ENCODE measurements at regions not wholly inside any gene's neighbourhood (a gene's known extent, or its start where the extent isn't known, plus 50 kb on each side); places are given as distances from the start of the nearest gene placed in this dataset. TPM values are rescaled to one million over a fixed set of nuclear protein-coding genes. Genes with fewer than 3 reads are reported as not detected.

GRCh38 chr12:112734859-112735695 lies 56.5 kb upstream of the RPH3A start:
- no peak for DNase-seq
- CTCF ChIA-PET = interaction anchor here (0.6 kb wide), 1 partner anchor 33 kb away, joined by 3 read pairs; no protein-coding TSS in a partner anchor
- BruUV-seq (replicated peaks) = no TSS peak
- Mint-ChIP-seq H3K4me3 (ENCODE audit: low read depth, unreplicated experiment) (no peak overlapping the region), H3K36me3 (ENCODE audit: insufficient read depth, unreplicated experiment) (no peaks in the 10 kb centered on the region), H3K9me3 (ENCODE audit: low read depth, unreplicated experiment) (no peaks in the 10 kb centered on the region), H3K27me3 (ENCODE audit: unreplicated experiment) (peaks cover 100% of the 10 kb centered on the region), H3K27ac (ENCODE audit: unreplicated experiment) (no peak overlapping the region), H3K4me1 (ENCODE audit: low read depth, unreplicated experiment) (no peaks in the 10 kb centered on the region)
- intact Hi-C loops (cut with micrococcal nuclease; ENCODE audit: unreplicated experiment) = no loop called here
- no peak for TF ChIP-seq CTCF (IDR thresholded peaks at IDR 0.05; ENCODE audit: unreplicated experiment)

- H3K9me3 Mint-ChIP-seq (ENCODE audit: low read depth, unreplicated experiment) = no peaks in the 10 kb centered on the region
- BruUV-seq (replicated peaks) = no TSS peak
- CTCF ChIA-PET = interaction anchor here (0.6 kb wide), 1 partner anchor 1070 kb away, joined by 5 read pairs; no protein-coding TSS in a partner anchor
- H3K36me3 Mint-ChIP-seq (ENCODE audit: insufficient read depth, unreplicated experiment) = no peaks in the 10 kb centered on the region
- H3K4me1 Mint-ChIP-seq (ENCODE audit: low read depth, unreplicated experiment) = no peaks in the 10 kb centered on the region
- intact Hi-C loops (cut with micrococcal nuclease; ENCODE audit: unreplicated experiment) = no loop called here
- no peak for DNase-seq
- no peak for TF ChIP-seq CTCF (IDR thresholded peaks at IDR 0.05; ENCODE audit: unreplicated experiment)
- H3K4me3 Mint-ChIP-seq (ENCODE audit: low read depth, unreplicated experiment) = no peak overlapping the region
- H3K27ac Mint-ChIP-seq (ENCODE audit: unreplicated experiment) = no peak overlapping the region
- peaks cover 100% of the 10 kb centered on the region for H3K27me3 Mint-ChIP-seq (ENCODE audit: unreplicated experiment)
These were observed 53.0 kb upstream of the RPH3A start for GRCh38 chr12:112738531-112738930.

GRCh38 chr12:112740387-112740934 lies 51.1 kb upstream of the RPH3A start:
- CTCF ChIA-PET = no interaction called here
- Mint-ChIP-seq H3K27ac (ENCODE audit: unreplicated experiment) (no peak overlapping the region), H3K36me3 (ENCODE audit: insufficient read depth, unreplicated experiment) (no peaks in the 10 kb centered on the region), H3K9me3 (ENCODE audit: low read depth, unreplicated experiment) (no peaks in the 10 kb centered on the region), H3K4me3 (ENCODE audit: low read depth, unreplicated experiment) (no peak overlapping the region), H3K4me1 (ENCODE audit: low read depth, unreplicated experiment) (no peaks in the 10 kb centered on the region), H3K27me3 (ENCODE audit: unreplicated experiment) (peaks cover 100% of the 10 kb centered on the region)
- no peak for TF ChIP-seq CTCF (IDR thresholded peaks at IDR 0.05; ENCODE audit: unreplicated experiment)
- intact Hi-C loops (cut with micrococcal nuclease; ENCODE audit: unreplicated experiment) = no loop called here
- DNase-seq = no peak
- no TSS peak for BruUV-seq (replicated peaks)

GRCh38 chr12:112741106-112741505 lies 50.4 kb upstream of the RPH3A start:
- intact Hi-C loops (cut with micrococcal nuclease; ENCODE audit: unreplicated experiment) = no loop called here
- Mint-ChIP-seq H3K4me3 (ENCODE audit: low read depth, unreplicated experiment) (no peak overlapping the region), H3K9me3 (ENCODE audit: low read depth, unreplicated experiment) (no peaks in the 10 kb centered on the region), H3K36me3 (ENCODE audit: insufficient read depth, unreplicated experiment) (no peaks in the 10 kb centered on the region), H3K4me1 (ENCODE audit: low read depth, unreplicated experiment) (no peaks in the 10 kb centered on the region), H3K27ac (ENCODE audit: unreplicated experiment) (no peak overlapping the region), H3K27me3 (ENCODE audit: unreplicated experiment) (peaks cover 100% of the 10 kb centered on the region)
- DNase-seq = no peak
- TF ChIP-seq CTCF (IDR thresholded peaks at IDR 0.05; ENCODE audit: unreplicated experiment) = no peak
- no TSS peak for BruUV-seq (replicated peaks)
- CTCF ChIA-PET = no interaction called here

Small RNAs in the stretch of these regions (microRNA-seq; reads per million reads assigned to microRNA genes)
- not detected for gene MIR1302-1

Measured in Calu3 (cell line).